GM12874 (cell line): ENCODE measurements at regions not wholly inside any gene's neighbourhood (a gene's known extent, or its start where the extent isn't known, plus 50 kb on each side); places are given as distances from the start of the nearest gene placed in this dataset.

Experiments
- CTCF ChIP-seq: IDR thresholded peaks from 2 replicates; pipeline ENCODE4 v1.5.1; 2011; ENCODE audit warnings: low read depth, mild to moderate bottlenecking, control low read depth, low read length, moderate library complexity; ENCODE audit not compliant: insufficient read depth

- no peak for TF ChIP-seq CTCF
These were observed 403.2 kb upstream of the ADAMTS5 start for GRCh38 chr21:27369978-27370571.

GRCh38 chr21:27369234-27369633, 402.3 kb upstream of the ADAMTS5 start:
- no peak for TF ChIP-seq CTCF

- no peak for TF ChIP-seq CTCF
These were observed 399.9 kb upstream of the ADAMTS5 start for GRCh38 chr21:27366646-27367235.

GRCh38 chr21:27366036-27366435, 399.1 kb upstream of the ADAMTS5 start:
- no peak for TF ChIP-seq CTCF

- no peak for TF ChIP-seq CTCF
These were observed 398.5 kb upstream of the ADAMTS5 start for GRCh38 chr21:27365394-27365793.

GRCh38 chr21:27363719-27364477, 397.0 kb upstream of the ADAMTS5 start:
- TF ChIP-seq CTCF, result no peak

- TF ChIP-seq CTCF, result no peak
These were observed 395.4 kb upstream of the ADAMTS5 start for GRCh38 chr21:27362249-27362648.
